C4-2B (cell line): ENCODE measurements at regions not wholly inside any gene's neighbourhood (a gene's known extent, or its start where the extent isn't known, plus 50 kb on each side); places are given as distances from the start of the nearest gene placed in this dataset.
"Not testable (repeated sequence)": the region's sequence is repeated elsewhere in the genome, so short reads cannot be mapped to it uniquely, and the experiment has no call there.

ENCODE experiments used
- ZFX ChIP-seq: fragments of 450-650 bp; IDR thresholded peaks from 2 replicates; pipeline ENCODE4 v1.6.1; 2017
- TF ChIP-seq, protein P1 (sequence below): fragments of 450-650 bp; conservative IDR thresholded peaks from 2 replicates; pipeline ENCODE4 v1.5.1; 2017; ENCODE audit warnings: mild to moderate bottlenecking

DNA sequence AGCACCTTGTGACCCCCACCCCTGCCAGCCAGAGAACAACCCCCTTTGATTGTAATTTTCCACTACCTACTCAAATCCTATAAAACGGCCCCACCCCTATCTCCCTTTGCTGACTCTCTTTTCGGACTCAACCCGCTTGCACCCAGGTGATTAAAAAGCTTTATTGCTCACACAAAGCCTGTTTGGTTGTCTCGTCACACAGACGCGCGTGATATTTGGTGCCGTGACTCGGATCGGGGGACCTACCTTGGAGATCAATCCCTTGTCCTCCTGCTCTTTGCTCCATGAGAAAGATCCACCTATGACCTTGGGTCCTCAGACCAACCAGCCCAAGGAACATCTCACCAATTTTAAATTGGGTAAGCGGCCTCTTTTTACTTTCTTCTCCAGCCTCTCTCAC is 995.0 kb upstream of the LCORL start:
- TF ChIP-seq, protein P1, sequence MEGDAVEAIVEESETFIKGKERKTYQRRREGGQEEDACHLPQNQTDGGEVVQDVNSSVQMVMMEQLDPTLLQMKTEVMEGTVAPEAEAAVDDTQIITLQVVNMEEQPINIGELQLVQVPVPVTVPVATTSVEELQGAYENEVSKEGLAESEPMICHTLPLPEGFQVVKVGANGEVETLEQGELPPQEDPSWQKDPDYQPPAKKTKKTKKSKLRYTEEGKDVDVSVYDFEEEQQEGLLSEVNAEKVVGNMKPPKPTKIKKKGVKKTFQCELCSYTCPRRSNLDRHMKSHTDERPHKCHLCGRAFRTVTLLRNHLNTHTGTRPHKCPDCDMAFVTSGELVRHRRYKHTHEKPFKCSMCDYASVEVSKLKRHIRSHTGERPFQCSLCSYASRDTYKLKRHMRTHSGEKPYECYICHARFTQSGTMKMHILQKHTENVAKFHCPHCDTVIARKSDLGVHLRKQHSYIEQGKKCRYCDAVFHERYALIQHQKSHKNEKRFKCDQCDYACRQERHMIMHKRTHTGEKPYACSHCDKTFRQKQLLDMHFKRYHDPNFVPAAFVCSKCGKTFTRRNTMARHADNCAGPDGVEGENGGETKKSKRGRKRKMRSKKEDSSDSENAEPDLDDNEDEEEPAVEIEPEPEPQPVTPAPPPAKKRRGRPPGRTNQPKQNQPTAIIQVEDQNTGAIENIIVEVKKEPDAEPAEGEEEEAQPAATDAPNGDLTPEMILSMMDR, result not testable (repeated sequence)
- not testable (repeated sequence) for TF ChIP-seq ZFX
